ENCODE measurements at regions not wholly inside any gene's neighbourhood (a gene's known extent, or its start where the extent isn't known, plus 50 kb on each side); places are given as distances from the start of the nearest gene placed in this dataset.
A peak's percentile ranks its signal among the peaks of the same experiment; 100 is the strongest.

DNA sequence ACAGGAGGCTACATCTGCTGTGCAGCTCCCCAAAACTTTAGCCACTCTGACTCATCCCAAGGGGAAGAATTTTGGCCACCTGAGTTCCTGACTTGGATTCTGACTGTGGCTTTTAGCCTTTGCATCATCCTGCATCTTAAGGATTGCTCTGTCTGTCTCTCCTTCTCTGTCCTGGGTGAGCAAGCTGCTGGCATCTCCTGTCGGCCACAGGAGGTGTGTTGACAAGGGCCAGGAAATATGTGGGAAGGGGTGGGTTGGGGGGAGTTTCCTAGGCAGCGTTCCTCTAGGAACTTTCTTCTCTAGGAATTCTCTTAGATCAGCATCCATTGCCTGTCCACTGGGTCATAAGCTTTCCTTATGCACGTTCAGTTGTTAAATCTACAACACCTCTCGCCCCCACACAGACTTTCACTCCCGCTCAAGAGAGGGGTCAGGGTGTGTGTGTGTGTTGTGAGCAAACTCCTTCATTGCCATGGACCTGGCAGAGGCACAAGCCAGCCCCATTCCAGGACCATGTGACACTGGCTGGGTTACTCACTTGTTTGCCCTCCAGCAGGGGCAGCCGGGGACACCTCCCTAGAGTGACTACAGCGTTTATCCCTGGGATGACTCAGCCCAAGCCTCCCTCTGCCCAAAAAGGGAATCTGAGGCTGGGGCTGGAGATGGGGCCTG, 145.0 kb upstream of the DUSP10 start:
- ChIA-PET CTCF (interaction anchor here (1.1 kb wide), 1 partner anchor 133 kb away, joined by 3 read pairs; no protein-coding TSS in a partner anchor), POLR2A (interaction anchor here (0.6 to 0.9 kb wide), 2 partner anchors 13 to 145 kb away, joined by 3 read pairs; partner anchors contain the start of gene DUSP10)
- ATAC-seq (ENCODE audit: low read depth) = no peak
- Mint-ChIP-seq H3K9me3 (no peaks in the 10 kb centered on the region), H3K27me3 (no peaks in the 10 kb centered on the region), H3K4me3 (no peak overlapping the region), H3K27ac (no peak overlapping the region), H3K4me1 (peaks cover 30% of the 10 kb centered on the region), H3K36me3 (ENCODE audit: low read depth) (no peaks in the 10 kb centered on the region)
- TF ChIP-seq, protein P1, sequence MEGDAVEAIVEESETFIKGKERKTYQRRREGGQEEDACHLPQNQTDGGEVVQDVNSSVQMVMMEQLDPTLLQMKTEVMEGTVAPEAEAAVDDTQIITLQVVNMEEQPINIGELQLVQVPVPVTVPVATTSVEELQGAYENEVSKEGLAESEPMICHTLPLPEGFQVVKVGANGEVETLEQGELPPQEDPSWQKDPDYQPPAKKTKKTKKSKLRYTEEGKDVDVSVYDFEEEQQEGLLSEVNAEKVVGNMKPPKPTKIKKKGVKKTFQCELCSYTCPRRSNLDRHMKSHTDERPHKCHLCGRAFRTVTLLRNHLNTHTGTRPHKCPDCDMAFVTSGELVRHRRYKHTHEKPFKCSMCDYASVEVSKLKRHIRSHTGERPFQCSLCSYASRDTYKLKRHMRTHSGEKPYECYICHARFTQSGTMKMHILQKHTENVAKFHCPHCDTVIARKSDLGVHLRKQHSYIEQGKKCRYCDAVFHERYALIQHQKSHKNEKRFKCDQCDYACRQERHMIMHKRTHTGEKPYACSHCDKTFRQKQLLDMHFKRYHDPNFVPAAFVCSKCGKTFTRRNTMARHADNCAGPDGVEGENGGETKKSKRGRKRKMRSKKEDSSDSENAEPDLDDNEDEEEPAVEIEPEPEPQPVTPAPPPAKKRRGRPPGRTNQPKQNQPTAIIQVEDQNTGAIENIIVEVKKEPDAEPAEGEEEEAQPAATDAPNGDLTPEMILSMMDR (IDR thresholded peaks at IDR 0.05) = no peak
- DNase-seq = no peak
- intact Hi-C loops (cut with micrococcal nuclease) = no loop called here

DNA sequence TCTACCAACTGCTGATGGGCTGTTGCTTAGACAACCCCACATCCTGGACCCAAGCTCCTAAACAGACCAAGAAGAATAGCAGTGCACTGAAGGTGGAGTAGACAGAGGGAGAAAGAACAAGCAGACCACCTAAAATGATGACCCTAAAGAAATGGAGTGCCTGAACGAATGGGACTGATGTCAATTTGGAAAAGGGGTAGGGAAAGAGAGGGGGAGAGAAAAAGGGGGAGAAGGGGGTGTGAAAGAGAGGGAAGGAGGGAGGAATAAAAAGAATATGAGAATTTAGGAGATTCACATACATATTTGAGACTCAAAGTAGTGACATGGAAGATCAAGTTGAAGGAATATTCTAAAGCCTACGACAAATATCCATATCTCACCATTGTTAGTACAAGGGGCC, 144.4 kb upstream of the DUSP10 start:
- Mint-ChIP-seq H3K9me3 (no peaks in the 10 kb centered on the region), H3K27ac (no peak overlapping the region), H3K4me1 (peaks cover 35% of the 10 kb centered on the region), H3K36me3 (ENCODE audit: low read depth) (no peaks in the 10 kb centered on the region), H3K4me3 (no peak overlapping the region), H3K27me3 (no peaks in the 10 kb centered on the region)
- intact Hi-C loops (cut with micrococcal nuclease) = no loop called here
- no peak for ATAC-seq (ENCODE audit: low read depth)
- ChIA-PET POLR2A (interaction anchor here (0.6 kb wide), 1 partner anchor 14 kb away, joined by 3 read pairs; no protein-coding TSS in a partner anchor), CTCF (interaction anchor here (1.1 kb wide), 1 partner anchor 132 kb away, joined by 3 read pairs; no protein-coding TSS in a partner anchor)
- TF ChIP-seq, protein P1 (IDR thresholded peaks at IDR 0.05) = no peak
- DNase-seq = no peak

DNA sequence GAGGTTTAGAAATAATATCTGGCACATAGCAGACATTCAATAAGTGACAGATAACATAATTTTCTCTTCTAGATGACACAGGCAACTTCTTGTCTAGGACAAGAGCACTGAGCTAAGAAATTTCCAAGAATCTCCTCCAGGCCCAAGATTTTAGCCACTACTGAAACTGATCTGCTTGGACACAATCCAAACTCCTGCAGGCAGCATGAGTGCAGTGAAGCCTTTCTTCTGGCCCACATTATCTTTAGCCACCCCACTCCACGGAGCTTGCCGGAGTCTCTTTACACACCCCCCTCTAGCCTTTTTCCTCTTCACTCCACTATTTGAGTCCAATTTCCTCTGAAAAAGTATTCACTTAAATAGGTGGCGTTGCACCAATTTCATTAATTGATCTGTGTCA, 142.9 kb upstream of the DUSP10 start:
- POLR2A ChIA-PET = no interaction called here
- H3K4me1 Mint-ChIP-seq = peaks cover 40% of the 10 kb centered on the region
- no peak overlapping the region for H3K27ac Mint-ChIP-seq
- no peak overlapping the region for H3K4me3 Mint-ChIP-seq
- CTCF ChIA-PET = no interaction called here
- TF ChIP-seq, protein P1 (IDR thresholded peaks at IDR 0.05) = no peak
- H3K9me3 Mint-ChIP-seq = no peaks in the 10 kb centered on the region
- no peak for DNase-seq
- H3K27me3 Mint-ChIP-seq = no peaks in the 10 kb centered on the region
- no peak for ATAC-seq (ENCODE audit: low read depth)
- H3K36me3 Mint-ChIP-seq (ENCODE audit: low read depth) = no peaks in the 10 kb centered on the region
- intact Hi-C loops (cut with micrococcal nuclease) = no loop called here

DNA sequence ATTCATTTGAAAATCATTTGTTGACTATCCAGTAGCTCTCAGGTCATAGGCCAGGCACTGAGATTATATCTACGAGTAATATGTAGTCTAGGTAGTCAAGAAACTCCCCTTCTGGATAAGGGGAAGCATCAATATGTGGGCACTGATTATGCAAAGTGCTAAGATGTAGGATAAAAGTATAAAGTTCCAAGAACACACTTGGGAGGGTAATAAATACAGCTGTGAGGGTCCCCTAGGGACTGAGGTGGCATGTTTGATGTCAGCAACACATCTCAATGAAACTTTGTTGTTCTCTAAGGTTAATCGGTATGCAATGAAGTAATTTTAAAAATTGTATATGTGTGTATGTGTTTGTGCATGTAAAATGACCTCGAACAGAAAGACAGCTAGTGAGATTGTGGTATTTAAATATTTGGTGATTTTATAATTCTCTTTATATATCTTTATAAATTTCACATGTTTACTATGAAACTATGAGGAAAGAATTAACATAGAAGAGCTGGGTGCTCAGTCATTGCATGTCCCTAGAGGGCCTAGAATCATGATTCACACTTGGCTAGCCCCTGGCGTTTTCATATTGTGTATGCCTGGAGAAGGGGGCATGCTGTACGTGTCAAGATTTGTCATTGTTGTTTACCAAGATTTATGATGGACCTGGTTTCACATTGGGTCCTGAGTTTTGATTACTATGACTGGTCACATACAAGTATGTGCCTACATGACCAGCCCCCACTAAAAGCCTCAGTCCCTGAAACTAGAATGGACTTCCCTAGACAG, 140.1 kb upstream of the DUSP10 start:
- Mint-ChIP-seq H3K27ac (peak overlapping the region; percentile 51), H3K9me3 (no peaks in the 10 kb centered on the region)
- no peak for DNase-seq

More for the DNA sequence above, 140.1 kb upstream of the DUSP10 start:
- H3K4me3 Mint-ChIP-seq = no peak overlapping the region
- CTCF ChIA-PET = interaction anchor here (0.6 to 0.8 kb wide), 2 partner anchors 42 to 126 kb away, joined by 3 read pairs; no protein-coding TSS in a partner anchor
- no peaks in the 10 kb centered on the region for H3K36me3 Mint-ChIP-seq (ENCODE audit: low read depth)
- peak; percentile 89 for ATAC-seq (ENCODE audit: low read depth)
- peaks cover 42% of the 10 kb centered on the region for H3K4me1 Mint-ChIP-seq
- POLR2A ChIA-PET = interaction anchor here (0.9 to 2.1 kb wide), 6 partner anchors 42 to 144 kb away, joined by 3 to 29 read pairs (median 6); partner anchors contain the start of gene DUSP10
- intact Hi-C loops (cut with micrococcal nuclease) = loop anchor here (1.0 to 2.0 kb wide), 3 partner anchors 42 to 139 kb away; no protein-coding TSS in a partner anchor
- H3K27me3 Mint-ChIP-seq = no peaks in the 10 kb centered on the region
- TF ChIP-seq, protein P1 (IDR thresholded peaks at IDR 0.05) = no peak
